HG03378 (cell line): ENCODE measurements at regions not wholly inside any gene's neighbourhood (a gene's known extent, or its start where the extent isn't known, plus 50 kb on each side); places are given as distances from the start of the nearest gene placed in this dataset.

ENCODE experiments used
- ATAC-seq: cut with Tn5 transposase; IDR thresholded peaks from one replicate; pipeline ENCODE4 v1.9.1; 2021; ENCODE audit warnings: mild to moderate bottlenecking, moderate library complexity; ENCODE audit not compliant: unreplicated experiment

DNA sequence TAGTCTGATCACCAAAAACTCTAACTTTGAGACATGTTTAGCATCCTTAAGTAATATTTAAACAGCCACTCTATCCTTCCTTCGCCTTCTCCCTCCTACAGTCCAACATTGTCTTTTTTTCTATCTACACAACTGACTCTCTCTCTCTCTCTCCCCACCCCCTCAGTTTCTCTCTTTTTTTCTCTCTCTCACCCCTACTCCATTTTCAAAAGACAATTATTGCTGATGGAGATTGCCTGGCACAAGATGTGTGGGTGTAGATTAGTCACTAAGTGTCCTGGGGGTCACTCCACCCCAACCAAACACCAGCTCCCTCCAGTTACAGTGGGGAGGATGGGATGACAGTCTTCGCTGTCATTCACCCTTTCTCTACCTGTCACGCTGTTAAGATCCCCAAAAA is 94.5 kb upstream of the NFIA start:
- ATAC-seq, result no peak

DNA sequence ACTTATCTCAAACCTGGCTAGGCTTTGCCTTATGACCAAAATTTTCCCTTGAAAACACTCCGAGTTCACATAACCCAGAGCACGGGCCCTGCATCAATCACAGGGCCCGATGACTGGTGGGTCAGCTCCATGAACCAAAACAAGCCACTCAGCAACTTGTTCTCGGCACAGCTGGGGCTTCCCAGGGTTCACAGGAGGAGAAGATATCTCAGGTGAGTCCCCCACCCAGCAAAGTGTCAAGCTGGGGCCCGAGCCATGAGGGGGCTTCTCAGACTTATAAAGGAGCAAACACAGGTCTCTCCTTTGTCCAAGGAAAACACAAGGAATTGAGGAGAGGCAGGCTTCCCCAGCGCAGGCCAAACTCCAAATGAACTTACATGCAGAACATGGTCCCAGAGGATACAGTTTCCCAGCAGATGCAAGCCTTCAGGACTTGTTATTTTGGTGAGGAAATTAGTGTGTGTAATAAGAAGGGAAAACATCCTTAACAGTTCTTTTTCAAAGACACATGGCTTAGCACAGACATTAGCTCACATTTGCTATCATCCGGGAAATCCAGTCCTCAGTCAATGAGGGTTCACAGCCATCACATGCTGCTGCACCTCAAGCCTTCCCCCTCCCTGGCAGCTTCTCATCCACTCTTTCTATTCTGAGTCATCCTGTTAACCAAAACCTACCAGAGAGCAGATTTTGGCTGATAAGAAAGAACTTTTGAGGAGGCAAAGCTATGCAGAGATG is 98.1 kb upstream of the NFIA start:
- no peak for ATAC-seq

DNA sequence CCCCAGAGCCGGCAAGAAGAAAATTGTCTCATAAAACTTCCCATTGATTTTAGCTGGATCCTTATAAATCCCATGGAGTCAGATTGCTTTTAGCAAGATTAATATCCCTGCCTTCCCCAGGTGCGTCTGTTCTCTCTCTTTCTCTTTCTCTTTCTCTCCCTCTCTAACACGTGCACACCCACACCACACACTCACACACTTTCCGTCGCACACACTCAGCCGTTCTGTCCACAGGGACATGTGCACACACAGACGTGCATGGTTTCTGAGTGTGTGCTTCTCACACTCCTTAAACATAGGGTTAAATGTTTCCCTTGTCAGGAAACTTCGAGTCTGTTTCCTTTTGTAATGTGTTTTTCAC is 98.7 kb upstream of the NFIA start:
- no peak for ATAC-seq

DNA sequence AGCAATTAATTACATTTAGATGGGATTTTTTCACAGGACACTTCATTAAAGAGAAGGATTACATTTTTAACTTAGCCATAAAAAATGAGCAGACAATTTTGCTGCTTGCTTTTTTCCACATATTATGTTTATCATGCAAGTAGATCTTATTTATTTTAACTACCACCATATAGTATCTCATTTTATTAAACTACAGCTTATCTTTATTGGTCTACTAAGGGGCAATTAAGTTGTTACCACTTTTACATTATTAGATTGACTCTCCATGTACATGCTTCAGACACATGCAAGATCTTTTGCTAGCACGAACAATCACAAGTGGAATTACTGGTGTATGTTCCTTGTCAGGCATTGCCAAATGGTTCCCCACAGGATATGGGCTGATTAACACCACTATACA is 99.8 kb upstream of the NFIA start:
- no peak for ATAC-seq

DNA sequence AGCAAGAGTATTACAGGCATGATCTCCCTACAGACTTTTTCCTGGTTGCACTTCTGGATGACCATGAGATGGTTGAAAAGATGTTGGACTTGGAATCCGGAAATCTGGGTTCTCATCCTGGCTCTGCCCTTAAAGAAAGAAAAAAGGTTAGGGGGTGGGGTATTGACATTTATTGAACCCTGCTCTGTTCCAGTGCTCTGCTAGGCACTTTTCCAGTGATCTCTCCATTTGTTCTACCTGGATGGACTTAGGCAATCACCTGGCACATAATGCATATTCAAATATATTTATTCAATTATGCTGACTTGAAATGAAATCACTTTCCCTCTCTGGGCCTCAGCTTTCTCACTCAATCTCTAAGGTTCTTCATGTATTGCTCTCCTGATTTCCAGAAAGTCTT is 101.0 kb upstream of the NFIA start:
- no peak for ATAC-seq

DNA sequence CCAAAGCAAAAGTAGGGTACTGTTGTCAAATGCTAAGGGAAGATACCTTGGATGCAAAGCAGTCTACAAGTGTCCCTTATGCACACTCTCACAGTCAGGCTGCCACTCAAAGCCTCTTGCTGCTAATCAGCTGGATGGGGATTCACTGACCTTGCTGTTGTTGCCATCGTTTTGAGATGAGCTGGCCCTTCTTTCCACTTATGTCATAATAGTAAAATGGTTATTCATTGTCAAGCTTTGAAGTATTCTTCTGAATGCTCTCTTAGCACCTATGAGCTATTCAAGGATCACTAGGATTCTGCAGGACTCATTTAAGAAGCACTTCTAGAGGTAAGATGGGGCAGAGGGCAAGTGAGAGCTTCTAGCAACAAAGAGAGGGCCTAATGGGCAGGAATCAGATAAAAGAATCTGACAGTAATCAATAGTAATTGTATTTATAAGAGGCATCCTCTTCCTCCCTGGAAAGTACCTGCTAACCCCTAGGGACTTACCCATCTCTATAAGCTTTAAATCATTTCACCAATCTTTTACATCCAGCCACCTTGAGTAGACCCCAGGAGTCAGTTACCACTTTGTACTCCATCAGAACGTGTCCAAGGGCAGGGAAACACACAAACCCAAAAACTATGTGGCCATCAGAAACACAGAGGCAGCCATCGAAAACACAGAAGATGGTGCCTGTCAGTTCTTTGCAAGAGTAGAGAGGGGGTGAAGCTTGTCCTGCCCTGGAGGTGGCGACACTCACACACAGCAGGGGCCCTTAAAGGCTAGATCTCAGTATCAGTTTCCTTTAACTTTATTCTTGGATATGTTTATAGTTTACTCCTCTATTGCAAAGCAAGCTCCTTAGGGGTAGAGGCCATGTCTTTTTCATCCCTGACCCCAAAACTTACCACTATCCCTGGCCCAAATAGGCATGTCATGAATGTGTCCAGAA is 103.7 kb upstream of the NFIA start:
- ATAC-seq, result peak; percentile 69

- no peak for ATAC-seq
Observed at GRCh38 chr1:60977661-60978060, 104.7 kb upstream of the NFIA start.

DNA sequence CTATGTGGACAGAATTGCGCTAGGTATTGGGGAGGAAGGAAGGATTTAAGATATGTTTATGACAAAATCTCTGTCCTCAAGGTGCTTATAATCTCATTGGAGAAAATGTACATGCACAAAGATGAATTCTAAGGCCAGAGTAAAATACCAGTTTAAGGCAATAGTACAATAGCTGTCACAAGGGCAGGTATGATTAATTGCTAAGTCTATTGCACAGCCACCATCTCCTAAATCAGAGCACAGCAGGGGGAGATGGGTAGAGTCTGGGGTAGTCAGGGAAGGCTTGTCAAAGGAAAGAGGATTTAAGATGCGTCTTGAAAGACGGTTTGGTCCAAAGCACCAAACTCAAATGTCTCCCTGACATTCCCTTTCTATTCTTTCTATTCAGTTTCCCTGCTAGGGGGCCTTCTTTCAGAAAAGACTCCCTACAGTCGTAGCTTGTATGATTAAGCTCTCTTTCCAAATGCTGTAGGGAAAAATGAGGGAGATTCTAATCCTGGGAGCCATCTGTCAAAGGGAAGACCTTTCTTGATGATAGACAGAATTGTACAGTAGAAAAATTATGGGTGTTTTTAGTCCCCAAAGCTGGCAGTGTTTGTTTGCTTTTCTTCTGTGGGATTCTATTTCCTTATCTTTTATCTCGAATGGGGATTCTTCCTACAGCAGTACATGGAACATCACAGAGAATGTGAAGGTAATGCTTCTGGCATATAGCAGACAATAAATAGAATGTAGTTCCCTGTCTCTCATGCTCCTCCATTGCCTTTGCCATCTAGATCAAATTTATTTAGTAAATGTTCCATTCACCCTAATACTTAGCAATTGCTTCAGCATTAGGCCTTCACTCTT is 107.6 kb upstream of the NFIA start:
- ATAC-seq, result no peak

- no peak for ATAC-seq
Observed at GRCh38 chr1:60973668-60974067, 108.7 kb upstream of the NFIA start.

- no peak for ATAC-seq
Observed at GRCh38 chr1:60972841-60973364, 109.5 kb upstream of the NFIA start.

GRCh38 chr1:60971330-60971729 is 111.0 kb upstream of the NFIA start:
- ATAC-seq, result no peak

DNA sequence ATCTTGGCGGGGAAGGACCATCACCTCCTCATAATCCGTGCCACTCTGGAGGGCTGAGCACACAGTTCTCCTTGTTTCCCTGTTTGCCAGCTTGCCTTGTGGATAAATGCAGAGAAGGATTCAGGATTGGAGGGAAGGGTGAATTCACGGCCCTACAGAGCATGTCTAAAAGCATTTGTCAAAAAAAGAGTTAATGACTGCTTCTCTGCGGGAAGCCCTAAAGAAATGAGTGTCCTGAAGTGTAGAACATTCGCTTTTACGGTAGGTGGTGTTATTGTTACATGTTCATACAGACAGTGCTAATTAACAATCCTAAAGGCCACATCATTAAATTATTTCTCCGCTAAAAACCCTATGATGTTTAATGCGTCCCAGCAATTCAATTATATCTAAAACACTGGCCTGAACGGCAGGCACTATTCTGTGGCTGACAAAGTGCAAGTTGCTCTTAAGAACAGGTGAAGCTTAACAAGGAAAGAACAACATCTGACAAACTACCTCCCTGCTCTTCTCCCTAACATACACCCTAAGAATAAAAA is 112.3 kb upstream of the NFIA start:
- no peak for ATAC-seq

- no peak for ATAC-seq
Observed at GRCh38 chr1:60965280-60965854, 117.0 kb upstream of the NFIA start.

DNA sequence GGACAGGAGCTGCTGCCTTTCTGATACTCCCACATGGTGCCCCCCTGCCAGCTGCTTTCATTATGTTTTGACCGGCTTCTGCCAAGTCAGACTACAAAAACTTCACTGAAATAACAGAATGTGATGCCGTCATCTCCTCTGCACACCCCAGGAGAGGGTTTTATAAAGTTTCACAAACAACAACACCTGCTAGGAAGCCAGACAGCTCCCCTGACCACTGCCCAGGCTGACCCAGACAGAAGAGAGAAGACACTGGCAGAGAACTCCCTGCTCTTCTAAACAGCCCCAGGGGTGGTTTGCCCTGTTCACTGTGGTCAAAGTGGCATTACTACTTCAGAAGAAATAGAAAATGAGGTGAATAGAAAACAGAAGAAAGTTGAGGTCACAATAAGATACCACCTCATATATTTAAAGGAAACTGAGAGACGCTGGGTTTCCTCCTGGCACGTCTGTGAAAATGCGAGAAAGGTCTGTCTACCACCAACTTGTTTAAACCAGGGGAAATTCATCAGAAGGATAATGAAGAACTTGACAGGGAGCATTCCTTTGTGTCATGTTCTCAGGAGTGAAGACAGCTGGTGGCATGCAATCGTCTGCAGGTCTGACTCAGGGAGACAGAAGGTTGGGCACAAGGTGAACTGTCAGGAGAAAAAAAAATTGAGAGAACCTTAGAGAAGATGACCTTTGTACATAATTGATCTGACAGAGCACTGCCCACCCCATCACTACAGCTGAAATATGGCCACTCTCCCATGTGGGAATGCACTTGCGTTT is 119.0 kb upstream of the NFIA start:
- no peak for ATAC-seq

DNA sequence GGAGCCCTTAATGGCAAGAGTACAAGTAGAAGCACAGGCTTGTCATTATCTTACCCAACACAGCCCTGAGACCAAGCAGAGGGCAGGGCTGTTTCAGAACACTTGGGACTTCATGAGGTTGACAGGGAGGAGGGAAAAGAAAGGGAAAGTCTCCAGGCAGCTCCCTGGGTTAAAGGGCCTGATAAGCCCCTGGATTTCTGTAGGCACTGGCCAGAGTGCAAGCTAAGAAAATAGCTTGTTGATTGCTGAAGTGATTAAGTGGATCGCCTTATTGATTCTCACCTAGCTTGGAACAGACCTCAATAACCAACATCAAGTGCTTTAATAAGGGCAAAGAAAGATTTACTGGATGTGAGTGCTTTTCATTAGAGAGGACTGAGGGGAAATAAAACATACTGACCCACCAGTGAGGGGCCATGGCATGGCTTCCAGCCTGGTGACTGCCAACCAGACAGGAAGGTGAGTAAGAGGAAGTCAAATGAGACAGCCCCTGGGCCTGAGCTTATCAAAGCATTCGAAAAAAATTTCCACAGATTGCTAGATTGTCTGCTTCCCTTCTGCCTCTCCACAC is 121.4 kb upstream of the NFIA start:
- no peak for ATAC-seq

DNA sequence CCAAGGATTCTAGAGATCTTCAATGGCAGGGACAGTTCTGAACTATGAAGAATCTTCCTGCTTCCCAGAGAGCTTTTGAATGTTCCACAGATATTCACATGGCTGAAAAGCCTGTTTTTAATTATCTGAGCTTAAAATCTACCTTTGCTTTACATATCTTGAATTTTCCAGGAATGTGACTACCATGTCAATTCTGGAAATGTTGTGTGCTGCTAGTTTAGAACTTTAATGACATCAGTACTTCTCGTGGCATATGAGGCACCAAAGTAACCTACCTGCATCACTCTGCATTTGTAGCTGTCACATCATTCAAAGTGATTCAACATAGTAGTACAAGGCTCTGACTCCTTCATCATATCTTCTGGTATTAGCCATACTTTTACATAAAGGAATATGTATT is 122.7 kb upstream of the NFIA start:
- ATAC-seq, result no peak

GRCh38 chr1:60958001-60958400 is 124.4 kb upstream of the NFIA start:
- no peak for ATAC-seq

GRCh38 chr1:60956520-60956919 is 125.8 kb upstream of the NFIA start:
- ATAC-seq, result no peak

DNA sequence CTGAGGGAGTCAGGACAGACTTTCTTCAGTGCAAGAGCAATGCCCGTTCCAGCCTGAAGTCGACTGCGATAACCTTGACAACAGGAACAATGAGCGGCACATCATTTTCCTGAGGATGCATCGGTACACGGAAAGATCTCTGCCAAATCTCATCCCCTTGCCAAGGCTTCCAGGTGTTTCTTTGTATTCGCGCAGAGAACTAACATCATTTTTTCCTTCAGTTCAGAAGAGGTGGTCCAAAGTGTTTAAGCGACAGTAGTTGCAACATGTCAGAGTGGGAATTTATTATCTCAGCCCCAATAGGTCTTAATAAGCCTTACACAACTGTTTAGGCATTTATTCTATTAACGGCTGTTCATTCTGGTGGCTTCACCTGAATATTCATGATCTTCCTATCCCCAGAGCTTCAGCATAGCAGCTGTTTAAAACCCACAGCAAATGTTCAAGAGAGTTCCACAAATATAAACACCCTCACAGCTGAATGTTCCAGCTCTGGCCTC is 129.7 kb upstream of the NFIA start:
- ATAC-seq, result no peak
